Raji (cell line): ENCODE measurements at regions not wholly inside any gene's neighbourhood (a gene's known extent, or its start where the extent isn't known, plus 50 kb on each side); places are given as distances from the start of the nearest gene placed in this dataset.

Experiments
- POLR2A ChIP-seq: IDR thresholded peaks from 2 replicates; pipeline ENCODE4 v1.6.1; 2011; ENCODE audit warnings: low read depth, low read length, control low read depth; ENCODE audit not compliant: insufficient read depth

DNA sequence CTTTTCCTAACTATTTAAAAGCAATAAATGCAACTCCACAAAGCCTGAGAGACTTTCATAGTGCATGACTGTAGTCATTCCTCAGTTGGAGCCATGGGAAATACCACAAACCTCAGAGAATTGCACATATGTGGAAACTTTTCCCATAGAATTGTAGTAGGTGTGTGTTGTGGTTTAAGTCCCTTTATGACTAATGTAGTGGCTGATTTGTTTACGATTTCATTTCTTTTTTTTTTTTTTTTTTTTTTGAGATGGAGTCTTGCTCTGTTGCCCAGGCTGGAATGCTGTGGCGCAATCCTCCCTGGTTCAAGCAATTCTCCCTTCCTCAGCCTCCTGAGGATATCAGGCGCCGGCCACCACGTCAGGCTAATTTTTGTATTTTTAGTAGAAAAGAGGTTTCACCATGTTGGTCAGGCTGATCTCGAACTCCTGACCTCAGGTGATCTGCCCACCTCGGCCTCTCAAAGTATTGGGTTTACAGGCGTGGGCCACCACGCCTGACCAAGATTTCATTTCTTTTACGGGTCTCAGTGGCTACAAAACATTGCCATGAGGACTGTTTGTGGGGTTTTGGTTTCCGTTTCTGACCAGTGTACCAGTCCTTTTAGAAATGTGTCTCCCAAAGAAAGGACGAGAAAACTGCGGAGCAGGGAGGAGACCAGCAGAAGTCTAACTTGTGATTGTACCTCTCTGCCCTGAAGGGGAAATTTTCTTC lies 212.1 kb upstream of the MARCKS start:
- no peak for TF ChIP-seq POLR2A

DNA sequence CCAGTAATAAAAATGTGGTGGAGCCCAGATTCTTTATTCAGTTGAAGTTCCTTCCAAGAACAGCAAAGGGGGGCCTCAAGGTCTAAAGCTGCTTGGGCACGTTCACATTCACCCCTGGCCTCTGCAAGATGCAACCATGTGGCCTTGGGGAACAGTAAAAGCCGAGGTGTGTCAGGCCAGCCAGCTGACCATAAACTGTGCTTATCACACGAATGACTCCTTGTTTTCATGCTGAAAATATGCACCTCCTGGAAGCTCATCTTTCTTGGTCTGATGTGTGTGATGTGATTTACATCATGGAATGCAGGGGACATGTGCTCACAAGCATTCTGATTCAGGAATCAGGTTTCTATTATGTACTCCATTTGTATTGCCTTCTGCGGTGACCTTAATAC lies 211.6 kb upstream of the MARCKS start:
- TF ChIP-seq POLR2A = no peak

DNA sequence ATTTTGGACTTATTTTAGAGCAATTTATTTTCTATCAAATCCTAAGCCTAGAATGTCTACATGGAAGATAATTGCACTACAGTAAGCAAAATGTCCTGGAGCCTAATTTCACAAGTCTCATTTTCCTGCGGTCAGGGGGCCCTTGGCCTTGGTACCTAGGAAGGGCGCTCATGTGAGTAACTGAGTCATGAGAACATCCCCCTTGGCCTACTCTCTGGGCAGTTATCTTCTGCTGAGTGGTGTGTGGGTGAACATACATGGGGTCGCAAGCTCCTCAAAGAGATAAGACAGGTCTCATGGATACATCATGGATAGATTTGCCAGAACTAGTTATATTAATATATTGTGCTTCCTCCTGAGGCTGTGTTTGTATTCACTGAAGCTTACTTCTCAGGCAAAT lies 211.2 kb upstream of the MARCKS start:
- no peak for TF ChIP-seq POLR2A

DNA sequence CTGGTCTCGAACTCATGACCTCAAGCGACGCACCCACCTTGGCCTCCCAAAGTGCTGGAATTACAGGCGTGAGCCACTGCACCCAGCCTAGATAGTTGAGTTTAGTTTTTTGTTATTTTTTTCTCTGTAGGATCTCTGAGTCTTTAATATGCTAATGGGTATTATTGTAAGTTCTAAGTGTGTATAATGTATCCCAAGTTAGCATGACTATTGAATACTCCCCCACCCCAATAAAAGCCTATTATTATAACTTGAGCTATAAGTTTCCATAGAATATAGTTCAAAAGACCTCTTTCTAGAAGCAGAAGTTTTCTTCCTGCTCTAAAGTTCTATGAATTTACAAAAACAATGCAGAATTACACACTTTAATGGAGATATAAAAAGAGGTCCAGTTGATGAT lies 210.4 kb upstream of the MARCKS start:
- TF ChIP-seq POLR2A = no peak

DNA sequence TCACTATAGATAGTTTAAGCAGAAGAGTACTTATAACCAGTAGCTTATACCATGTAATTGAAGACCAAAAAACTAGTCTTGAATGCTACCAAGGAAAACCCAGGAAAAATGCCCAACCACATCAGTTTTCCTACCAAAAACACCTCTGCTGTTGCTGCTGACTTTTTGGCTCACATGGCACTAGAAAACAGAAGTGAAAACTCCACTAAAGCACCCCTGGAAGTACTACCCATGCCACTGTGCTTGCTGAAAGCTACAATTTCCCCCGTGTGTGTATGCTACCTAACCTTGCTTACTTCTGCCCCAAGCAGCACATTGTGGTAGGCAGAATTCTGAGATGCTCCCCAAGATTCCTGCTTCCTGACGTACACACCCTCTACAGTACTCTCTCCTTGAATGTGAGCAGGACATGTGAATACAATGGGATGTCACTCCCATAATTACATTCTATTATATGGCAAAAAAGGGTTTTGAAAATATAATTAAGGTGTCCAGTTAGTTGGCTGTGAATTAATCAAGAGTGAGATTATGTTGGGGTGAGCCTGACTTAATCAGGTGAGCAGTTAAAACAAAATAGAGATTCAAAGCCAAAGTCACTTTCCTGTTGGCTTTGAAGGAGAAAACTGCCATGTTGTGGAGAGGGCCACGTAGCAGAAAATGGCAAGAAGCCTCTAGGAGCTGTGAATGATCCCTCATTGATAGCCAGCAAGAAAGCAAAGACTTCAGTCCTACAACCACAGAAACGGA lies 209.8 kb upstream of the MARCKS start:
- no peak for TF ChIP-seq POLR2A

DNA sequence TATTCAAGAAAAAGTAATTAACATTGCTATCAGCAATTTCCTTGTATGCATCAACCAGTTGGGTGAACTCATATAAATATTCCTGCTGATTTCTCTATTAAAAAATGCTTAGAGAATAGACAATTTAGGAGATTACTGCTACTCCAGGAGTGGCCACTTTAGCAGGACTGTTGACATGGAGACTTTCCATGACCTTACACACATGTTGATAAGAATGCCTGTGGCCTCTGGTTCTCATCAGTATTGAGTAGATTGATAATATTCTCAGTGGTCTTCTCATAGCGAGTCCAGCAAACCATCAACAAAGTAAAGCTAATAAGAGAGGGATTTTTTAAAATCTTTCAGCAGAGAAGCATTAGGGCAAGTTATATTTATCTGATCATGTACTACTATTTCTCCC lies 208.4 kb upstream of the MARCKS start:
- no peak for TF ChIP-seq POLR2A

DNA sequence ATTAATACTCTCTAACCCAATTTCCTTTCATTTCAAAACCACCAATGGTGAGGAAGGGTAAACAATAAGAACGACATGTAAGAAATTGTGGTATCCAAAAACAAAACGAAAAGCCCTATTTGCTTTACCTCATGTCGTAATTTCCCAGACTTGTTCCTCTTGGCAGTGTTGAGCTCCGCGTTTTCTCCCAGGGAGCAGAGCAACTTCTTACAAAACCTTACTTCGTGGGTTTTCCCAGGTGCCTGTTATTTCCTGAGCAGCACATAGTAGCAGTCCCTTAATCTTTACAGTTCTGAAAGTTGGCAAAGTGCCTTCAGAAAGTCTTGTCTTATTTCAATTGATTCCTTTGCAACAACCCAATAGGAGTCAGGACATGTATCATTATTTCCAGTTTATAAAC lies 207.9 kb upstream of the MARCKS start:
- TF ChIP-seq POLR2A = no peak

DNA sequence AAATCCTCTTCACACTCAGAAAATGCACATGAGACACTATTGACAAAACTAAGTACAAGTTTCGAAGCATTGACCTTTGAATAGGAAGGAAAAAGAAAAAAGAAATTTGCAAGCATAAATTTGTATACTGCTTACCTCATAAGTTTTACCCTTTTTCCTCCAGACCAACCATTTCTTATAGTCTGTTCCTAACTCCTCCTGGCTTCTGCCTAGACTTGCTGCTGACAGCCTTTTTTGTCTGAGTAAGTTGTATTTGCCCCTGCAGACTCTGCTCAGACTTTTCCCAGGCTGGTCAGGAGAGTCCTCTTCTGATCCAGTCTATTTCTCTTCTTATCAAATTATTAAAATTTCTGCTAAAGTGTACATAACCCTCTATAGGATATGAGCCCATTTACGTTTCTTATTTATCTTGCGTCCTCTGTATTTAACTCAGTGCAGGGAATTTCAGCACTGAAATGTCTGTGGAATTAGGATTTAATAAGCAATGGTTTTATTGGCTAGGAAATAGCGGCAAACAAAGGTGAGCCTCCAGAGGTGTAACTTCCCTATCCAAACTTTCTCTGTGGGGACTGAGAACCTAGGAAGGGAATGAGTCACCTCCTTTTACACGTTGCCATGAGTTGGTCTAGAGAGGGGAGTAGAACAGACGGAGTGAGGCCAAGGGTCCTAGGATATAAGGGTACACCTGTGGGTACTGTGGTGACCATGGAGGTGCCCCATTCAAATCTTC lies 207.1 kb upstream of the MARCKS start:
- TF ChIP-seq POLR2A = no peak

DNA sequence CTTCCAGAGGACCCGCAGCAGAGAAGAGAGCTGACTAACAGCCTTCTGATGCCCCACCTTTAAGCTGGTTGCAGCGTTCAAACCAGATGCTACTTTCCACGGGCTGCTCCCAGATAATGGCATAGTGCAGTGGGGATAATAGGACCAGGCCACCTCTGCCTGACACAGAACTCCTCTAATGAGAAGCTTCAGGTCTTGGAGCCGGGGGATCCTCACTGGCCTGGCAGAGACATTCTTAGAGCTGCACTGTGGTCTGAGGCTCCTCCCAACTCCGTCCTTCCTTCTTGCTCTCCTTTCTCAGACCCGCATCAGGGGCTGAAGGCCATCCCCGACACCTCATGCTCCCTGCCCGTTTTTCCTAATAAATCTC lies 206.6 kb upstream of the MARCKS start:
- no peak for TF ChIP-seq POLR2A

DNA sequence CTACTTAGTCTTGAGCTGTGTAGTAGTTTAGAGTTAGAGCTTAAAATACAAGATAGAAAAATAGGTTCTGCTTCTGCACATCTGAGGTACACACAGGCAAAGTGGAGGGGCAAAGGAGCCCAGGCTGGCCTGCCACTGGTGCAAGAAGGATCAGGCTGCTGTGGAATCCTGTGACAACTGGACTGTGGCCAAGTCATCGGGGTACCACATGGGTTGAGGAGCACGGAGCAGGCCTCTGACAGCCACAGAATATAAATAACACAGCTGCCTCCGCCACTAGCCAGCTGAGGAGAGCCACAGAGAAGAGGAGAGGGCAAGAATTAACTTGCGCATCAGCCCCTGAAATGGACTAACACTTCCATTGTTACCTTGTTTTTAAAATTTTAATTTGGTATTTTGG lies 206.0 kb upstream of the MARCKS start:
- no peak for TF ChIP-seq POLR2A

DNA sequence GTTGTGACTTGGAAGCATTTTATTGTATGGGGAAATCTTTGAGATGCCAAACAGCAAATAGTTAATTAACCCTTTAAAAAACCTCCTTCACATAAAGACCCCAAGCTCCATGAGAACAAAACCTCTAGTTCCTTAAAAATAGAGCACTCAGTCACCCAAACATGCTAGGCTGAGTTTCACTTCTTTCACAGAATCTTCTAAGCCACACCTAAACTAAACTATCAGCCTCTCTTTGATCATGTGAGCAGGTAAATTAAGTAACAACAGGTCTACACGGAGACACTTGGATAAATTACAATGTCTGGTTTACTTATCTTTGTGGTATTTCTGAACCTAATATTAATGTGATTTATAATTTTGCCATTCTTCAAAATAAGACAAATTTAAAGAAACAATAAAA lies 205.2 kb upstream of the MARCKS start:
- TF ChIP-seq POLR2A = no peak

DNA sequence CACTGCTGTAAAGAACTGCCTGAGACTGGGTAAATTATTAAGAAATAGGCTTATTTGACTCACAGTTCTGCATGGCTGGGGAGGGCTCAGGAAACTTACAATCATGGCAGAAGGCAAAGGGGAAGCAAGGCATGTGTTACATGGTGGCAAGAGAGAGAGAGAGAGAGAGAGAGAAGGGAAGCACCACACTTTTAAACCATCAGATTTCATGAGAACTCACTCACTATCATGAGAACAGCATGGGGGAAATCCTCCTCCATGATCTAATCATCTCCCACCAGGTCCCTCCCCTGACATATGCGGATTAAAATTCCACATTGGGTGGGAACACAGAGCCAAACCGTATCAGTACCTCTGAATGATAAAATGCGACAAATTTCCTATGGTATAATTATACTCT lies 203.9 kb upstream of the MARCKS start:
- no peak for TF ChIP-seq POLR2A

DNA sequence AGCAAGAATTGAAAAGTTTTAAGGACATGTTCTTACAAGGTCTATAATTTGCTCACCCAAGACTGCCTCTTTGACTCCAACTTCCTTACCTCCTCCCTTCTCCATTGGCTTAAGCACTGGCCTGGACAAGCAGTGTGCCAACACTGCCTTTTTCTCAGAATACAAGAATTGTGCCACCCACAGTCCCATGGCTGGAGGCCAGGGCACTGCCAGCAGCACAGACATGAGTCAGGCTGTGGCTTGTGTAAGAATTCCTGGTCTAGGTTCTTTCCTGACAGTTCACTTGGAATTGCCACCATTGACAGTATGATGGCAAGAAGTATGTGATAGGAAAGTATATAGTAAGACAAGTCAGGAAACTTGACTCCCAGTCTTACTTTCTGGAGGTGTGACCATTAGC lies 202.7 kb upstream of the MARCKS start:
- no peak for TF ChIP-seq POLR2A

DNA sequence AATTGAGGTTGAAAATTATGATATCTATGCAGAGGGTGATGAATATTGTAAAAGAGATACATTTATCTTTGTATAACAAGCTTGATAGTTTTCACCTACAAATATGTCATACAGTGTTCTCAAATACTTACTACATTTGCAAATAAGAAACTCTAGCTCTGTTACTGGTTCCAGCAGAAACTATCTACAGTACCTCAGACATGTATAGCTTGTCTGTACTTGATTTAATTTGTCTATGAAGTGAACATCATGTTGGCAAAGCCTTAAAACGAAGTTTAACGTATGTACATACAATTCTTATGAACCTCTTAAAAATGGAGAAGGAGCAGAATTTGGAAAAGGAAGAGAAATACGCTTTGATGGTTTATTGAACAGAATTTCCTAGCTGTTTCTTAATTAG lies 201.4 kb upstream of the MARCKS start:
- TF ChIP-seq POLR2A = no peak

DNA sequence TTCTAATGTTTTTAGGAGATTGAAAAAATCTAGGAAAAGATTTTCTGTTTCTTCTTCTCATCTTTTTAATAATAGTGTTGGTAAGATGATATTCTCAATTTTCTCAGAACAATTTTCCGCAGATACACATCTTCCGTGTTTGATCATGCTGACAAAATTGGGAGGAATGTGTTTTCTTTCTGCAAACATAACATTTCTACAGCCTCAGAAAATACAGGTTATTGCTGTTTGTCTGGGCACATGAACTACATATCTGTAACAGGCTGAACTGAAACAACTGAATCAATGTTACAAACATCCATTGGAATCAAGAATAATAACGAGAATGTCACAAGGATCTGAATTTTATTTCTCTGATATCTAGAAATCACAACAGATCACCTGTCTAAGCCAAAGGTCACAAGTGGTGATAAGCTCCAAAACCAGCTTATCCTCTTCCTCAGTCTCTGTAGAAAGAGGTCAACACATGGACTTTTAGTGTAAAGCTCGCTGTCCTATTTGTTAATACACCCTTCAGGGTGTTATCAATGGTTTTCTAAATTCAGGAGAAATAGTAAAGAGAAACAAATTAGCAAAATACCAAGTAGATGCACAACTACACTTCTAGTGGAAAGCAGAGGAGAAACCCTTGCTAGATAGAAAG lies 197.3 kb upstream of the MARCKS start:
- no peak for TF ChIP-seq POLR2A

DNA sequence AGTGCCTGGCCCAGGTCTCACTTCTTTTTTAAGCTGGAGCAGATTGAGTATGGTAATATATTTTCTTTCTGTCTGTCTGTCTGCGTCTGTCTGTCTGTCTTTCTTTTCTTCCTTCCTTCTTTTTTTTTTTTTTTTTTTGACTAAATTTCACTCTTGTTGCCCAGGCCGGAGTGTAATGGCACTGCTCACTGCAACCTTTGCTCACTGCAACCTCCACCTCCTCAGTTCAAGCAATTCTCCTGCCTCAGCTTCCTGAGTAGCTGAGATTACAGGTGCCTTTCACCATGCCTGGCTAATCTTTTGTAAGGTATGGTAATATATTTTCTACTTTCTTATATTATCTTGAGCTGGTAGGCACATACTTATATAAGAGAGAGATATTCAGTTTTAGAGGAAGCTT lies 196.3 kb upstream of the MARCKS start:
- TF ChIP-seq POLR2A = no peak
